Fibroblast of skin of right biceps (primary cell): ENCODE measurements at regions not wholly inside any gene's neighbourhood (a gene's known extent, or its start where the extent isn't known, plus 50 kb on each side); places are given as distances from the start of the nearest gene placed in this dataset.

ENCODE experiments used
- DNase-seq: peaks from one replicate; pipeline ENCODE4 v3.0.0-alpha.2; 2013

GRCh38 chr11:31895926-31896325 lies 84.8 kb upstream of the PAX6 start:
- peak; percentile 70 for DNase-seq

- no peak for DNase-seq
These were observed 76.1 kb upstream of the PAX6 start for GRCh38 chr11:31887180-31887579.

- DNase-seq = no peak
These were observed 73.0 kb upstream of the PAX6 start for GRCh38 chr11:31884080-31884479.

GRCh38 chr11:31883435-31883834 lies 72.3 kb upstream of the PAX6 start:
- no peak for DNase-seq

- peak; percentile 67 for DNase-seq
These were observed 71.8 kb upstream of the PAX6 start for GRCh38 chr11:31882951-31883392.

- no peak for DNase-seq
These were observed 70.7 kb upstream of the PAX6 start for GRCh38 chr11:31881825-31882224.

GRCh38 chr11:31879681-31880080 lies 68.6 kb upstream of the PAX6 start:
- DNase-seq = no peak

GRCh38 chr11:31877863-31878262 lies 66.7 kb upstream of the PAX6 start:
- DNase-seq = no peak

- DNase-seq = peak; percentile 6
These were observed 66.0 kb upstream of the PAX6 start for GRCh38 chr11:31877083-31877482.

- DNase-seq = peak; percentile 35
These were observed 64.9 kb upstream of the PAX6 start for GRCh38 chr11:31875866-31876560.

GRCh38 chr11:31874631-31875191 lies 63.6 kb upstream of the PAX6 start:
- DNase-seq = no peak

- no peak for DNase-seq
These were observed 62.0 kb upstream of the PAX6 start for GRCh38 chr11:31873124-31873523.

- DNase-seq = no peak
These were observed 60.9 kb upstream of the PAX6 start for GRCh38 chr11:31872076-31872443.

- DNase-seq = no peak
These were observed 60.4 kb upstream of the PAX6 start for GRCh38 chr11:31871310-31872075.

GRCh38 chr11:31870609-31871309 lies 59.6 kb upstream of the PAX6 start:
- DNase-seq = peak; percentile 43

GRCh38 chr11:31869986-31870385 lies 58.9 kb upstream of the PAX6 start:
- DNase-seq = no peak

GRCh38 chr11:31865606-31866300 lies 54.6 kb upstream of the PAX6 start:
- DNase-seq = no peak

- DNase-seq = no peak
These were observed 52.2 kb upstream of the PAX6 start for GRCh38 chr11:31863170-31863832.

GRCh38 chr11:31861011-31861410 lies 49.9 kb upstream of the PAX6 start:
- DNase-seq = no peak
